ENCODE measurements at regions not wholly inside any gene's neighbourhood (a gene's known extent, or its start where the extent isn't known, plus 50 kb on each side); places are given as distances from the start of the nearest gene placed in this dataset.

GRCh38 chr3:177523872-177524438 is 326.7 kb upstream of the TBL1XR1 start:
- no peak for TF ChIP-seq E2F4 (CRISPR knock-in tag; IDR thresholded peaks at IDR 0.05; ENCODE audit: borderline replicate concordance, low read depth)
- TF ChIP-seq TEAD1 (CRISPR knock-in tag; IDR thresholded peaks at IDR 0.05) = no peak
- no peak for TF ChIP-seq ETV6 (CRISPR knock-in tag; IDR thresholded peaks at IDR 0.05)
- TF ChIP-seq E2F1 (CRISPR knock-in tag; IDR thresholded peaks at IDR 0.05) = no peak
- no peak for TF ChIP-seq CTCF (IDR thresholded peaks at IDR 0.05)
- peak; percentile 93 for TF ChIP-seq GABPB1 (CRISPR knock-in tag; IDR thresholded peaks at IDR 0.05)
- TF ChIP-seq KAT7 (CRISPR knock-in tag; IDR thresholded peaks at IDR 0.05; ENCODE audit: borderline replicate concordance) = no peak
- TF ChIP-seq SP1 (CRISPR knock-in tag; conservative IDR thresholded peaks at IDR 0.05) = no peak
